Stimulated activated CD4-positive, alpha-beta T cell treated with anti-CD3 and anti-CD28 coated beads, Interleukin-4, amount 100 ng/mL, for 24 hours (primary cell): ENCODE measurements at regions not wholly inside any gene's neighbourhood (a gene's known extent, or its start where the extent isn't known, plus 50 kb on each side); places are given as distances from the start of the nearest gene placed in this dataset.

ENCODE experiments used
- DNase-seq: peaks from one replicate; pipeline ENCODE4 v3.0.0-alpha.2; 2020

GRCh38 chr4:123455360-123455759 lies 58.8 kb downstream of the SPRY1 start:
- no peak for DNase-seq

GRCh38 chr4:123462007-123462406 lies 65.4 kb downstream of the SPRY1 start:
- no peak for DNase-seq

- no peak for DNase-seq
These were observed 67.3 kb downstream of the SPRY1 start for GRCh38 chr4:123463869-123464268.

- DNase-seq = no peak
These were observed 68.8 kb downstream of the SPRY1 start for GRCh38 chr4:123465416-123465815.

- no peak for DNase-seq
These were observed 69.6 kb downstream of the SPRY1 start for GRCh38 chr4:123466080-123466785.

DNA sequence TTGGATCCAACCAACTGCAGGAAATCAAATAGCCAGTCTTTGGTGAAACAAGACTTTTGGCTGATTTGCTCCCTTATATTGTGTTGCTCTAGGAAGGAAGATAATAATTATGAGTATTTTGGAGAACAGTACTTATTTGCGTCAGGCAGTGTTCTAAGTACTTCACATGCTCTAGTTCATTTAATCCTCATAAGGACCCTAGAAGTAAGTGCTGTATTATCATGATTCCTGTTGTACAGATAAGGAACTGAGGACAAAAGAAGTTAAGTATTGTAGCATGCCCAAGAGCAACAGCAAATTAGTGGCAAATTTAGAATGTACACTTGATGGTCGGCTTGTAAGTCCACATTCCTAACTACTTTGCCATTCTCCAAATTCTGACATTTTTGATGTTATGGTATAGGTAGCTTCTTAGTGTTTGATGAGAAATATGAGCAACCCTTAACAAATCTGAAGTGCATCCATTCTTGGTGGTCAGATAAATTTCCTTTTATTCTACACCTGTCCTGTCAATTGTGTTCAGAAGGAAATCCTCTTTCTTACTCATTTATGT lies 72.0 kb downstream of the SPRY1 start:
- no peak for DNase-seq

DNA sequence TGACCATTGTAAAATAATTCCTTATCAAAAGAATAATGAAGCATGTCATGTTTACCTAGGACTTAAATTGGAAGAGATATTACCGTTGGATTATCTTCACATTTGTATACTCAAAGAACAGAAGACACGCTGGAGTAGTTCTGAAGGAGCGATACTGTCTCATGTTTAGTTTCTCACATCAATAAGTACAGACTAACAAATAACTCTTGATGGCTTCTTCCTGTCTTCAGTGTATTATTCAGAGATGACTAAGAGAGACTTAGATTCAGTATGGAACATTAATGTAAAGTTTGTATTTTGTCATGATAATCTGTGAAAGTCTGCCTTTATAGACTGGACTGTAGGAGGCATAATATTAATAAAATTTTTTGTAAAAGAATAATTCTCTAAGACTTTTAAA lies 72.7 kb downstream of the SPRY1 start:
- no peak for DNase-seq

GRCh38 chr4:123469696-123470095 lies 73.1 kb downstream of the SPRY1 start:
- DNase-seq = no peak

GRCh38 chr4:123470640-123471039 lies 74.0 kb downstream of the SPRY1 start:
- no peak for DNase-seq

- DNase-seq = no peak
These were observed 75.2 kb downstream of the SPRY1 start for GRCh38 chr4:123471655-123472369.

DNA sequence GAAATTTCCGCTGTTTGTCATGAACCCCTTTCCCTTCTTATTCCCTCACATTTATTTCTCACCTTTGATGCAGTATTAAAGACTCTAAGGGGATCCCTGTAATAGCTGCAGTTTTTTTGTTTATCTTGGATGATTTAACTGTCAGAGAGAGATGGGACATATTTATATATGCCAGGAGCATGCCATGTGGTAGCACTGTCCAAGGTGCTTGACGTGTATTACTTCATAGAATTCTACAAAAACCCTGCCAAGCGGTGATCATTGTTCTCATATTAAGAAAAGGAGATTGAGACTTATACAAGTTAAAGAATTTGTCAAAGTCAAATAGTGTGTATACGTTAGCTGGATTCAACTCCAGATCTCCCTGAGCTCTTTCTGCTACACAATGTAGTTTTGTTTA lies 78.2 kb downstream of the SPRY1 start:
- DNase-seq = no peak

- no peak for DNase-seq
These were observed 79.5 kb downstream of the SPRY1 start for GRCh38 chr4:123476089-123476488.

- peak; percentile 5 for DNase-seq
These were observed 81.2 kb downstream of the SPRY1 start for GRCh38 chr4:123477711-123478209.

- no peak for DNase-seq
These were observed 82.3 kb downstream of the SPRY1 start for GRCh38 chr4:123478859-123479345.

DNA sequence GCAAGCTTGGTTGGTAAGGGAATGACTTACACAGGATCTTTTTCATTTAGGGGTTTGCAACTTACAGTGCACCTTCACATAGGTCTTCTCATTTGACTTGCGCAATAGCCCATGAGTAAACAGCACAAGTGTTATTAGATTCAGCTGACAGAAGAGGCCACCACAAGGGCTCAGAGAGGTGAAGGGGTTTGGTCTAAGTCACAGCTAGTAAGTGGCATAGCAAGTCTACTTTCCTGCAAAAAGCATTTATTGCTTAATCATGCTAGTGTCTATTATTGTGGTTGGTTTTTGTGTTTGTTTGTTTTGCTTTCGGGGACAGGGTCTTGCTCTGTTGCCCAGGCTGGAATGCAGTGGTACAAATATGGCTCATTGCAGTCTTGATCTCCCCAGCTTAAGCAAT lies 83.3 kb downstream of the SPRY1 start:
- DNase-seq = no peak

- no peak for DNase-seq
These were observed 84.3 kb downstream of the SPRY1 start for GRCh38 chr4:123480706-123481418.

DNA sequence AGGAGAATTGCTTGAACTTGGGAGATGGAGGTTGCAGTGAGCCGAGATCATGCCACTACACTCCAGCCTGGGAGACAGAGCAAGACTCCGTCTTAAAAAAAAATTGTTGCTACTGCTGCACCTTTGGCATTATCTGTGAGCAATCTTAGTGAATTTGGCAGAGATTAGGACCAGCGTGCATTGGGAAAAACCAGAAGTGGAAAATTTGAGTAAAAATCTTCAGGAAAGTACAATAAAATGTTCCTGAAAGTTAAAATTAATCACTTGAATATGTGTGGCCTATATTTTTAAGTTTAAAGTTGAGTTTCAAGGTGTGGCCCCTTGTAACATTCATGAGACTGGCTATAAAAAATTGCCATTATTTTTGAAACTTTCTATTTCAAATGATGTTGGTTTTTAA lies 85.1 kb downstream of the SPRY1 start:
- no peak for DNase-seq

- no peak for DNase-seq
These were observed 87.8 kb downstream of the SPRY1 start for GRCh38 chr4:123484291-123484926.

DNA sequence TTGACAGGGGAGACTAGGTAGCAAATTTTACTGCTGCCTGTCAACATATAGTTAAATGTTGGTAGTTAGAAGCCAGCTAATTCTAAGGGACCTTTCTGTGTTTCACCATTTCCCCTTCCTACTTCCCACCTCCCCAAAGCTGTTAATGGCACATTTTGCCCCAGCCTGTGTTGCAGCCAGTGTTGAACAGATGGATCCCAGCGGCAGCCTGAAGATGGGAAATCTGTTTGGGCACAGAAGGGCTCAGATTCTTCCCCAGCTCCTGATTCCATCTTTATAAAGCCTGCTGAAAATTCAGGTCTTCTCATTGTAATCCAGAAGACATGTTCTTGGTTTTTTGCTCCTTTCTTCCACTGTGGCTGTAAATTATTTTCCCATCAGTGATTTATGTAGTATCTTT lies 89.0 kb downstream of the SPRY1 start:
- no peak for DNase-seq

DNA sequence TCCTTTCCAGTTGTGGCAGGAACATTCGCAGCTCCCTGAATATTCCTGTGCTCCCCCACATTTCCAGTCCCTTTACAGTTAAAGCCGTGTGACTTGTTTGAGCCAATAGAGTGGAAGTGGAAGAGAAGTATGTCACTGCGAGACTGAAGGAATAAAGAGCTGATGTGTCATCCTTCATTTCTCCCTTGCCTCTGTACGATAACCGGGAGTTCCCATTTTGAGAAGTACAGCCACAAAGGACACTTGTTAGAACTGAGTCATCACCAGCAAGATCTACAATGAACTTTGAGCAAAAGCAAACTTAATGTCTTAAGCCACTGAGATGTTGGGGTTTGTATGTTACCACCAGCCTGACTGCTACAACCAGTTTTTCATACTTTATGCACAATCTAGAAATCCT lies 92.3 kb downstream of the SPRY1 start:
- no peak for DNase-seq

DNA sequence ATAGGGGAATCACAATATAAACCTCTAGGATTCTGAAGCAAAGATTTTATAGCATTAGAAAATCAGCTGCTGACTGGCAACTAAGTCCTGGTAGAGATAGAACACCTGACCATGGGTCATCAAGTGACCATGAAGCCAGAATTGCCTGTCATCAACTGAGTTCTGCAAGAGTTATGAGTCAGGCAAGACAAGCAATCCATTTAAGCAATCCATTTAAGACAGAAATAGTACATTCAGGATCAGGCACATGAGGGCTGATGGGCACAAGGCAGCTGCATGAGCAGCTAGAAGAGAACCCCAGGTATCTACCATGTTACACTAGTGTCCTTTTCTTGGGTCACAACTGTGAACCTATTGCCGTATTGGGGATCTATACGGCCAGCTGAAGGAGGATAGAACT lies 98.9 kb downstream of the SPRY1 start:
- no peak for DNase-seq

GRCh38 chr4:123496421-123496820 lies 99.8 kb downstream of the SPRY1 start:
- no peak for DNase-seq

DNA sequence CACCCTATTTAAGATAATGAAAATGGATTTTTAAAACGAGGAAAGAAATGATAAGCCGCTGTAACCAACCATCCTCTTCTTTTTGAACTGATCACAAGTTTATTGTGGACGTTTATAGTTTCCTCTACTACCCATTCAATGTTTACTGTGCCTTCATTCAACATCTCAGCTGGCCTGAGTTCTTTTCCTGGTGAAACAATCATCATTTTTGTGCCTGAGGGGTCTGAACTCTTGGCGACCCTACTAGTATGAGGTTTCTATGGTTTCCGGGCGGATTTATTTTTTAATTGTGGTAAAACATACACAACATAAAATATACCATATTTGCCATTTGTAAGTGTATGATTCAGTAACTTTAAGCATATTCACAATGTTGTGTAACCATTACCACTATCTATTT lies 100.7 kb downstream of the SPRY1 start:
- DNase-seq = no peak
